Mucosa of descending colon (tissue), 3 donors: ENCODE measurements at regions not wholly inside any gene's neighbourhood (a gene's known extent, or its start where the extent isn't known, plus 50 kb on each side); places are given as distances from the start of the nearest gene placed in this dataset.

ENCODE experiments used
- ATAC-seq: fragments of 200-7000 bp; cut with Tn5 transposase; one replicate; pipeline ENCODE4 v1.9.1; 2020; ENCODE audit warnings: mild to moderate bottlenecking, moderate library complexity
- DNase-seq, 3 donors: peaks; one replicate each; pipeline ENCODE4 v3.0.0-alpha.2; 2020
- H3K36me3 ChIP-seq: fragments of 200-600 bp; one replicate; pipeline ENCODE4 v1.8.0; 2021; ENCODE audit warnings: low read depth, mild to moderate bottlenecking
- H3K4me1 ChIP-seq: fragments of 200-600 bp; one replicate; pipeline ENCODE4 v1.8.0; 2021; ENCODE audit warnings: low read depth, mild to moderate bottlenecking
- H3K4me3 ChIP-seq: fragments of 200-600 bp; one replicate; pipeline ENCODE4 v1.8.0; 2021; ENCODE audit warnings: mild to moderate bottlenecking
- H3K9me3 ChIP-seq: fragments of 200-600 bp; one replicate; pipeline ENCODE4 v1.8.0; 2021; ENCODE audit warnings: mild to moderate bottlenecking
- intact Hi-C, 2 donors: fragments of 100-400 bp; cut with DNase I in 1 of 2; cut with micrococcal nuclease in 1 of 2; formaldehyde crosslinking; loops; one replicate each; pipeline versions ENCODE4 v1.11.0 to v1.11.1; 2022; cut with DNase I, micrococcal nuclease
- TF ChIP-seq, protein P1 (sequence below): fragments of 200-600 bp; IDR thresholded peaks from one replicate; pipeline ENCODE4 v1.8.0; 2022; ENCODE audit warnings: antibody characterized with exemption, mild to moderate bottlenecking
- donor health status: DM: no; HTN: no; CAD: no; lungs with moderate emphysema.
- donor health status: DM: no; HTN: no; CAD: no.
- donor health status: DM: no; HTN: yes; CAD: no.

DNA sequence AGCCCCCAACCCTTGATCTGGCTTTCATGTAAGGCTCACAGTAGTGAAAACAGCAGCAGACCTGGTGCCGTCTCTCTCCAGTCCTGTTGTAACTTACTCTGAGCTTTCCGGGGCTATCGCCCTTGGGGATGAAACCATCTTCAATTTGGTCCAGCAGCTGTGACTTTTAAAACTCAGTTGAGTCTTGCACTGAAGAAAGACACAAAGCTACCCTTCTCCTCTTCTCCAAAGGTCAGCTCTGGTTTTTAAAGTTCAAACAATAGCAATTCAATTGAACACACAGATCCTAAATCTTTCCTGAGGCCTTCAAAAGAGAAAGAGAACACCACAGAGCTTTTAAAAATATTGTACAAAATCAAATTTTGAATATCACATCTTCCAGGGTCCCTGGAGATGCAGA, 83.5 kb downstream of the SNX5 start:
- Histone ChIP-seq H3K4me1 (peaks cover 10% of the 10 kb centered on the region), H3K9me3 (peaks cover 7% of the 10 kb centered on the region), H3K36me3 (no peaks in the 10 kb centered on the region), H3K4me3 (no peak overlapping the region)
- TF ChIP-seq, protein P1, sequence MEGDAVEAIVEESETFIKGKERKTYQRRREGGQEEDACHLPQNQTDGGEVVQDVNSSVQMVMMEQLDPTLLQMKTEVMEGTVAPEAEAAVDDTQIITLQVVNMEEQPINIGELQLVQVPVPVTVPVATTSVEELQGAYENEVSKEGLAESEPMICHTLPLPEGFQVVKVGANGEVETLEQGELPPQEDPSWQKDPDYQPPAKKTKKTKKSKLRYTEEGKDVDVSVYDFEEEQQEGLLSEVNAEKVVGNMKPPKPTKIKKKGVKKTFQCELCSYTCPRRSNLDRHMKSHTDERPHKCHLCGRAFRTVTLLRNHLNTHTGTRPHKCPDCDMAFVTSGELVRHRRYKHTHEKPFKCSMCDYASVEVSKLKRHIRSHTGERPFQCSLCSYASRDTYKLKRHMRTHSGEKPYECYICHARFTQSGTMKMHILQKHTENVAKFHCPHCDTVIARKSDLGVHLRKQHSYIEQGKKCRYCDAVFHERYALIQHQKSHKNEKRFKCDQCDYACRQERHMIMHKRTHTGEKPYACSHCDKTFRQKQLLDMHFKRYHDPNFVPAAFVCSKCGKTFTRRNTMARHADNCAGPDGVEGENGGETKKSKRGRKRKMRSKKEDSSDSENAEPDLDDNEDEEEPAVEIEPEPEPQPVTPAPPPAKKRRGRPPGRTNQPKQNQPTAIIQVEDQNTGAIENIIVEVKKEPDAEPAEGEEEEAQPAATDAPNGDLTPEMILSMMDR, result no peak
- DNase-seq (no peak), ATAC-seq (no peak)
- intact Hi-C loops, result loop anchor here in 1 of 2 donors (5.0 kb wide), 1 partner anchor 203 kb away; the partner anchor contains the start of gene RRBP1

DNA sequence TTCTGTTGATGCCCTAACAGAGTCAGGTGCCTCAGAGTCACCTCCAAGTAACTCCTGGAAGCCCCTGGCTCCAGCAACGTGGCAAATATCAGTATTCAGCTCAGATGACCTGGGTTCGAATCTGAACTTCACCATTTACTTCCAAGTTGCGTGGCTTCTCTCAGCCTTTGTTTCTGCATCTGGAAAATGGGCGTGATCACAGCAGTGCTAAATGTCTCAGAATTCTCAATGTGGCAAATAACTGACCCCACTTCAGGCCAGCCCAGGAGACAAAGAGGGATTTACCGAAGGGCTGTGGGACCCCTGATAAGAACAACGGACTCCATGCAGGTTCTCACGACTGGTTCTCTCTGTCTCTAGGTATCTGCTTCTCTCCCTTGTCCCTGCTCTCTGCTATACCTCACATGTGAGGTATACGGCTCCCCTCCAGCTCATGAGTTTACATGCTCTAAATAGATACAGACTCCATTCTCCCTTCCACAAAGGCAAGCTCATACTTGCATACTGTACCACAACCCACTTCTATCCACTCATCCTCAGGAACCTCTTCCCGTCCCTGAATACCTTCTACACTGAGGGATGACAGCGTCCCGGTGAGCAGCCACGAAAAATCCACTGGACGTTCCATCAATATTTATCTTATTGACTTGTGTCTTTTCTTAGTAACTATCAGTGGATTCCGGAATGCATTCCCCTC, 84.1 kb downstream of the SNX5 start:
- Histone ChIP-seq H3K9me3 (peaks cover 4% of the 10 kb centered on the region), H3K4me3 (no peak overlapping the region), H3K36me3 (no peaks in the 10 kb centered on the region), H3K4me1 (peaks cover 10% of the 10 kb centered on the region)
- intact Hi-C loops, result loop anchor here in 1 of 2 donors (5.0 kb wide), 1 partner anchor 202 kb away; the partner anchor contains the start of gene RRBP1
- no peak for ATAC-seq
- TF ChIP-seq, protein P1, result no peak
- DNase-seq, result no peak

DNA sequence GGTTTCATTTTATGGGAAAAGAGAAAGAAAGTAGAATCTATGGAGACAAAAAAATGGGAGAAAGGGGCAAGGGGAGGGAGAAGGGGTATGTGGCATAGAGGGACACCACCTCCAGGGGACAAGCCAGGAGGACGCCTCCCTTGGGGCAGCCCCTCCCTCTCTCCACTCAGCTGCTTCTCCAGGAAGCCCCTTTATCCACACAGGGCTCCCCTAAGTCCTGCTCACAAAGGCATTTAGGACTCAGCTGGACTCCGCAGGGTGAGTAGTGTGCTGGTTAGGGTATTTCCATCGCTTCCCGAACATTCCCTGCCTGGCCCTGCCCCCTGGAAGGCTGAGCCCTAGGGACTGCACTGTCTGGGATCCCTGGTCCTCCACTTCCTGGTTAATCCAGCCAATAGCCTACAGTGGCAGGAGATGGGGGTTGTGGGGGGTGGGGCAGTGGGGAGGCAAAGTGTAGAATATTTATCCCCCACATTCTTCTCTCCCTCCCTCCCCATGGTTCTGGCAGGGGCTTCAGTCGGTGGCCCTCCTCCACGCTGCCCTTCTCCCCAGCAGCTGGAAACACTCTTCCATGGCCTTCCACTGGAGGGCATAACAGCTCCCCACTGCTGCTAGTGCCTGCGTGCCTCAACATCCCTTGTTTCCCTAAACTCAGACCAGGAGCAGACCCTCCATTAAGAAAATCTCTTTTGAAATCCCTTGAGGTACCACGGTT, 84.8 kb downstream of the SNX5 start:
- intact Hi-C loops, result no loop called here
- Histone ChIP-seq H3K36me3 (no peaks in the 10 kb centered on the region), H3K9me3 (no peaks in the 10 kb centered on the region), H3K4me1 (peaks cover 12% of the 10 kb centered on the region), H3K4me3 (no peak overlapping the region)
- DNase-seq (no peak), ATAC-seq (no peak)
- TF ChIP-seq, protein P1, result no peak

DNA sequence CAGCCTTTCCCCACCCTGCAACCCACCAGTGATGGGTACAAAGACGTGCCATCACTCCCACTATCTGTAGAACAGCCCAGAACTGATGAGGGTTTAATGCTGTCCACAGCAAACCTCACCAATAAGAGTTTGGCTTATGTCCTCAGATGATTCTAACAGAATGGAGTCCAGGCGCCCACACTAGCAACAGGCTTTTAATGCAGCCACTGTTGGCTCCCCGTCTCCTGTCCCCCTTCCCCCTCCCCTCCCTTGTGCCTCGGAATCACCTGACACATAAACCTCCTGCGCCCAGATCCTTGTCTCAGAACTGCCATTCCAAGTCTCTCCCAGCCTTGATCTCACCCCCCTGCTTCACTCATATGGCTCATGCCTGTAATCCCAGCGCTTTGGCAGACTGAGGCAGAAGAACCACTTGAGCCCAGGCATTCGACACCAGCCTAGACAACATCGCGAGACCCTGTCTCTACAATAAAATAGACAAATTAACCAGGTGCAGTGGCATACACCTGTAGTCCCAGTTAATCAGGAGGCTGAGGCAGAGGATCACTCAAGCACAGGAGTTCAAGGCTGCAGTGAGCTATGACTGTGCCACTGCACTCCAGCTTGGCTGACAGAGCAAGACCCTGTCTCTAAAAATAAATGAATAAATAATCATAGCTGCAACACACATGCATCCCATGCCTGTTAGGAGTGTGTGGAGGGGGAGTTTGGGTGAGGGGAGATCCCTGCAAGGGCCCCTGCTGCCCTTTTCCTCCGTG, 85.6 kb downstream of the SNX5 start:
- DNase-seq (no peak), ATAC-seq (no peak)
- H3K36me3 ChIP-seq, result no peaks in the 10 kb centered on the region
- TF ChIP-seq, protein P1, result no peak
- intact Hi-C loops, result no loop called here
- peaks cover 20% of the 10 kb centered on the region for H3K4me1 ChIP-seq
- H3K9me3 ChIP-seq, result no peaks in the 10 kb centered on the region
- no peak overlapping the region for H3K4me3 ChIP-seq

DNA sequence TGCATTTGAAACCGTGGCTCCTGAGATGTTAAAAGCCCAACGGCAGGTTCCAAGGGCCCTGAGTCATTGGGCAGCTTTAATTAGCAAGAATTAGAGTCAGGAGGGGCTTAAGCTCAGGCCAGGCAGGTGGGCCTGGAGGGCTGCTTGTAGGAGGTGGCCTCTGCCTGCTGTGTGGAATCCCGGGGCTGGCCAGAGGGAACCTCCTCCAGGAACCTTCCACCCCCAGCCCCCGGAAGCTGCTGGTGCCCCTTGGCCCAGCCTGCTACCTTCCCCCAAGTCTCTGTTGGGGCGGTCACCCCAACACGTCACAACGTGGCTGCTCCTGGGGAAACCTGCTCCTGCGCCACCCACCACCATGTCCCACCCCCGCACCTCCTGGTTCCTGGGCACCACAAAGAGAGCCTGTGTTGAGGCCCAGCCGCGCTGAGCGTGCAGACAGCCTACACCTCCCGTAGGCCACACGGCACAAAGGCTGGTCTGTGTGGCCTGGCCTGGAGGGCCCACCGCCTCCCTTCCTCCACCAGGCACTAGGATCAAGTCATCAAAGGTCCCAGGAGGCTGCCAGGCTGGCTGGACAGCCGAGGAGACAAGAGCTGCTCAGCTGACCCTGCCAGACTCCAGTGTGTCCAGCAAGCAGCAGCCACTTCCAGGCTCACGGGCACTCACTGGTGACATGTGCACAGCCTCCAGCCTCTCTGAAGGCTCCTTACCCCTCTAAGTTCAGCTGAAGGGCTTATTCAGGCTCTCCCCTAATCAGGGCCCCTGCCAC, 86.3 kb downstream of the SNX5 start:
- intact Hi-C loops, result no loop called here
- Histone ChIP-seq H3K36me3 (no peaks in the 10 kb centered on the region), H3K4me3 (no peak overlapping the region), H3K9me3 (no peaks in the 10 kb centered on the region), H3K4me1 (peaks cover 23% of the 10 kb centered on the region)
- TF ChIP-seq, protein P1, result no peak
- no peak for DNase-seq
- ATAC-seq, result no peak
